ENCODE measurements at regions not wholly inside any gene's neighbourhood (a gene's known extent, or its start where the extent isn't known, plus 50 kb on each side); places are given as distances from the start of the nearest gene placed in this dataset.

DNA sequence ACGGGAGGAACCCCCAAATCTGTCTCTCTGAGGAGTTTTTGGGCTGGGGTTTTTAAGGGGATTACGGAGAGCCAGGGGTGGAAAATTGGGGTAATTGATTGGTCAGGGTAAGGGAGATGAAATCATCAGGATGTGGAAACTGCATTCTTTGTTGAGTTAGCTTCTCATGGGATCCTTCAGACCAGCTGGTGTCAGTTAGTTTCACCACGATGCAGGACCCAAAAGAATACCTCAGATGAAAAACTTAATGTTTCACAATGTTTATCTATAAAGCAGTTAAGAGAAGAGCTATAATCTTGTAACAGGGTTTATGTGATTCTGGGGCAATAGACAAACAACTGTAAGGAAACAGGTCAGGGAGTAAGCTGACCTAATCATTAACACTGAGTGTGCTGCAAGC is 230.8 kb downstream of the POU4F1 start:
- no peak overlapping the region for H3K27ac Mint-ChIP-seq (ENCODE audit: unreplicated experiment)
- no peak for DNase-seq (ENCODE audit: low spot score)
- no peaks in the 10 kb centered on the region for H3K4me1 Mint-ChIP-seq (ENCODE audit: unreplicated experiment)
- H3K27me3 Mint-ChIP-seq (ENCODE audit: unreplicated experiment), result peaks cover 2% of the 10 kb centered on the region
- TF ChIP-seq, protein P1, sequence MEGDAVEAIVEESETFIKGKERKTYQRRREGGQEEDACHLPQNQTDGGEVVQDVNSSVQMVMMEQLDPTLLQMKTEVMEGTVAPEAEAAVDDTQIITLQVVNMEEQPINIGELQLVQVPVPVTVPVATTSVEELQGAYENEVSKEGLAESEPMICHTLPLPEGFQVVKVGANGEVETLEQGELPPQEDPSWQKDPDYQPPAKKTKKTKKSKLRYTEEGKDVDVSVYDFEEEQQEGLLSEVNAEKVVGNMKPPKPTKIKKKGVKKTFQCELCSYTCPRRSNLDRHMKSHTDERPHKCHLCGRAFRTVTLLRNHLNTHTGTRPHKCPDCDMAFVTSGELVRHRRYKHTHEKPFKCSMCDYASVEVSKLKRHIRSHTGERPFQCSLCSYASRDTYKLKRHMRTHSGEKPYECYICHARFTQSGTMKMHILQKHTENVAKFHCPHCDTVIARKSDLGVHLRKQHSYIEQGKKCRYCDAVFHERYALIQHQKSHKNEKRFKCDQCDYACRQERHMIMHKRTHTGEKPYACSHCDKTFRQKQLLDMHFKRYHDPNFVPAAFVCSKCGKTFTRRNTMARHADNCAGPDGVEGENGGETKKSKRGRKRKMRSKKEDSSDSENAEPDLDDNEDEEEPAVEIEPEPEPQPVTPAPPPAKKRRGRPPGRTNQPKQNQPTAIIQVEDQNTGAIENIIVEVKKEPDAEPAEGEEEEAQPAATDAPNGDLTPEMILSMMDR (IDR thresholded peaks at IDR 0.05; ENCODE audit: unreplicated experiment), result no peak
- no peaks in the 10 kb centered on the region for H3K36me3 Mint-ChIP-seq (ENCODE audit: low read depth, unreplicated experiment)
- no peak overlapping the region for H3K4me3 Mint-ChIP-seq (ENCODE audit: unreplicated experiment)
- no peaks in the 10 kb centered on the region for H3K9me3 Mint-ChIP-seq (ENCODE audit: unreplicated experiment)

DNA sequence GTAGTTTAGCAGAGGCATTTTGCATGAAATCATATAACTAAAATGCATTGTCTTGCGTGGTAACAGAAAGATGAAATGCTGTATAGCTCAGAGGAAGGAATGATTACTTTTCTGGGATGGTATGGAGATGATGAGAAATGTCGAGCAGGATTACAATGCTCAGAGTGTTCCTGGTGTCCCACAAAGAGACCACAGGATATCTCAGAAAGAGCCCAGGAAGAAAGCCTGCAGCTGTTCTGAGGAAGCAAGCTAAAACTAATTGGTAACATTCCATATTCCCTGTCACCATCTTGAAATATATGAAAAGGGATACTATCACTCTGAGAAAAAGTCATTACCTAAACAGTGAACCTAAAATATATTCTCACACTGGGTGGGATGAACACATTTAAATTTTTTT is 233.1 kb downstream of the POU4F1 start:
- TF ChIP-seq, protein P1 (IDR thresholded peaks at IDR 0.05; ENCODE audit: unreplicated experiment), result no peak
- Mint-ChIP-seq H3K9me3 (ENCODE audit: unreplicated experiment) (no peaks in the 10 kb centered on the region), H3K27ac (ENCODE audit: unreplicated experiment) (no peak overlapping the region), H3K4me3 (ENCODE audit: unreplicated experiment) (no peak overlapping the region), H3K4me1 (ENCODE audit: unreplicated experiment) (no peaks in the 10 kb centered on the region), H3K36me3 (ENCODE audit: low read depth, unreplicated experiment) (no peaks in the 10 kb centered on the region), H3K27me3 (ENCODE audit: unreplicated experiment) (peaks cover 2% of the 10 kb centered on the region)
- DNase-seq (ENCODE audit: low spot score), result no peak

DNA sequence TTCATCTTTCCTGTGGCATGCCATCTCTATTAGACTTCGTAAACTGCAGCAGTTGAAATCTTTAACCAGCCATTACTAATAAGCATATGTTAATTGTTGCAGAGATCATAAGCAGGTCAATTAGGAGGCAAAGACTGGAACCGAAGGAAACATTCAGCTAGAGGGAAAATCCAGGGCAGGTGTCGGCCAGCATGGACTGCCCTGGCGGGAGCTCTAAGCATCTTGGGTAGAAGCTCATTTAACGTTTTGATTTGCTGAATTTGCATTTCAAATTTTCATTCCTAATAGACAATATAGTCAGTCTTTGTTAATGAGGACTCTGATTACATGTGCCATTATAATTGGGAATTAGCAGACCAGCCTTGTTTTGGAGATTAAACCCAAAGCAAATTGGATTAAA is 238.6 kb downstream of the POU4F1 start:
- H3K9me3 Mint-ChIP-seq (ENCODE audit: unreplicated experiment), result no peaks in the 10 kb centered on the region
- H3K27ac Mint-ChIP-seq (ENCODE audit: unreplicated experiment), result no peak overlapping the region
- no peaks in the 10 kb centered on the region for H3K36me3 Mint-ChIP-seq (ENCODE audit: low read depth, unreplicated experiment)
- no peak for DNase-seq (ENCODE audit: low spot score)
- no peaks in the 10 kb centered on the region for H3K4me1 Mint-ChIP-seq (ENCODE audit: unreplicated experiment)
- no peak overlapping the region for H3K4me3 Mint-ChIP-seq (ENCODE audit: unreplicated experiment)
- no peaks in the 10 kb centered on the region for H3K27me3 Mint-ChIP-seq (ENCODE audit: unreplicated experiment)
- TF ChIP-seq, protein P1 (IDR thresholded peaks at IDR 0.05; ENCODE audit: unreplicated experiment), result no peak

DNA sequence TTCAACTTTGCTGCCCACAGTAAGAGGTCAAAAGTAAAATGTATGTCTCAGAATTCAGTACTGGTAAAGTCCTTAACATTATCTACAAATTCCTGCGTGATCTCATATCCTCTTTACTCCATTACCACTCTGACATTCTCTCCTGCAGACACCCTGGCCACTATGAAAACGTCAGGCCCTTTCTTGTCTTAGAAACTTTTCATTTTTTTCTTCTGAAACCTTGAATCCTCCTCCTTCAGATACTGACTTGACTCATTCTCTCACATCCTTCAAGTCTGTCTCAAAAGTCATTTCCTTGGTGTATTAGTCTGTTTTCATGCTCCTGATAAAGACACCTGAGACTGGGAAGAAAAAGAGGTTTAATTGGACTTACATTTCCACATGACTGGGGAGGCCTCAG is 262.3 kb downstream of the POU4F1 start:
- no peaks in the 10 kb centered on the region for H3K36me3 Mint-ChIP-seq (ENCODE audit: low read depth, unreplicated experiment)
- H3K4me1 Mint-ChIP-seq (ENCODE audit: unreplicated experiment), result no peaks in the 10 kb centered on the region
- no peaks in the 10 kb centered on the region for H3K9me3 Mint-ChIP-seq (ENCODE audit: unreplicated experiment)
- H3K27me3 Mint-ChIP-seq (ENCODE audit: unreplicated experiment), result no peaks in the 10 kb centered on the region
- TF ChIP-seq, protein P1 (IDR thresholded peaks at IDR 0.05; ENCODE audit: unreplicated experiment), result no peak
- H3K27ac Mint-ChIP-seq (ENCODE audit: unreplicated experiment), result no peak overlapping the region
- no peak for DNase-seq (ENCODE audit: low spot score)
- H3K4me3 Mint-ChIP-seq (ENCODE audit: unreplicated experiment), result no peak overlapping the region

DNA sequence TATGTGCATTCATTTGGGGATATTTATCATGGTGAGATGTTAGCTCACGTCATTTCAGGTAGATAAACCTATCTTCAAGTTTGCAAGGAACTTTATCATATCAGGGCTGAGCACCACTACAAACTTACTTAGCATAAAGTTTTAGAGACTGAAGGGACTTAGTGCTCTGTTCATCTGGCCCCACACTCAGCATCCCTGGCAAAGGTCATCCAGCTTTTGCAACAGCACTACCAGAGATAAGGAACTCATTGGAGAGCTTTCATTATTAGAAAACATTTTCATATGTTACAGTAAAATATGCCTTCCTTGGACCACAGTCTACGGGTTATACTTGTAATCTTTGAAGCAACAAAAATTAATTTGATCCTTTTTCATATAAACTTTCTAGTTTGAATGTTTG is 263.4 kb downstream of the POU4F1 start:
- no peak for DNase-seq (ENCODE audit: low spot score)
- H3K27me3 Mint-ChIP-seq (ENCODE audit: unreplicated experiment), result no peaks in the 10 kb centered on the region
- no peak overlapping the region for H3K4me3 Mint-ChIP-seq (ENCODE audit: unreplicated experiment)
- H3K36me3 Mint-ChIP-seq (ENCODE audit: low read depth, unreplicated experiment), result no peaks in the 10 kb centered on the region
- no peak overlapping the region for H3K27ac Mint-ChIP-seq (ENCODE audit: unreplicated experiment)
- TF ChIP-seq, protein P1 (IDR thresholded peaks at IDR 0.05; ENCODE audit: unreplicated experiment), result no peak
- no peaks in the 10 kb centered on the region for H3K9me3 Mint-ChIP-seq (ENCODE audit: unreplicated experiment)
- H3K4me1 Mint-ChIP-seq (ENCODE audit: unreplicated experiment), result no peaks in the 10 kb centered on the region
